ENCODE measurements at regions not wholly inside any gene's neighbourhood (a gene's known extent, or its start where the extent isn't known, plus 50 kb on each side); places are given as distances from the start of the nearest gene placed in this dataset.

DNA sequence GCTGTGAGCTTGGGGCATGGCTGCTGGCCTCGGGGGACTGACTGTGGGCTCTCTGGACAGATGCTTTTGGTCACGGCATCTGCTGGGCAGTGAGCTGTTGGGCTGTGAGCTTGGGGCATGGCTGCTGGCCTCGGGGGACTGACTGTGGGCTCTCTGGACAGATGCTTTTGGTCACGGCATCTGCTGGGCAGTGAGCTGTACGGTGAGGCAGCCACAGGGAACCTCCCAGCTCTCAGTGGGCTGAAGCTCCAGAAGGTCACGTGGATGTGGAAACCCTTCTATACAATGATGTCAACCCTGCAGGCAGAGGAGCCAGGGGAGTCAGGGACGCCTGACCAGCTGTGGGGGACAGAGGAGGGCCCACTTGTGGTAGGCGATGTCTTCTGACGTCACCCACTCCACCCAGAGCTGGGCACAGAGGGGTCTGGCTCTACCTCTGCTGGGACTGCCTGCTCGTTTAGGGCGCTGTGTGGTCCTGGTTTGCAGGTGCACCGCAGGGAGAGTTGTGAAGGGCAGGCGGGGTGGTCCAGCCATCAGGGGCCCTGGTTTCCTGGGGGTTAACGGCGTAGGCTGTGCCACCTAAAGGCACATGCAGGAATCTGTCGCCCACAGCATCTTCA, 1331.3 kb downstream of the BRD1 start:
- no peak for TF ChIP-seq CTCF (conservative IDR thresholded peaks at IDR 0.05; ENCODE audit: low read depth, low read length)
- TF ChIP-seq EZH2phosphoT487 (IDR thresholded peaks at IDR 0.05; ENCODE audit: borderline replicate concordance, low read length), result no peak
- TF ChIP-seq EZH2 (IDR thresholded peaks at IDR 0.05; ENCODE audit: low read length, unreplicated experiment), result no peak

Measured in PC-3 (cell line).